Gastroesophageal sphincter (tissue), 4 donors: ENCODE measurements at regions not wholly inside any gene's neighbourhood (a gene's known extent, or its start where the extent isn't known, plus 50 kb on each side); places are given as distances from the start of the nearest gene placed in this dataset.

Source experiments
- ATAC-seq: fragments of 150-250 bp; one replicate; pipeline ENCODE4 v1.9.1; 2016; ENCODE audit warnings: mild to moderate bottlenecking, moderate library complexity
- H3K27ac ChIP-seq, 4 donors: fragments of 200-600 bp; sonication (generic) in 3 of 4; 1 replicate in 3 of 4; 2 replicates in 1 of 4; pipeline ENCODE4 v1.5.1; 2016 to 2019
- H3K27me3 ChIP-seq: fragments of 200-600 bp; sonication (generic); one replicate; pipeline ENCODE4 v1.5.1; 2019
- H3K36me3 ChIP-seq, 2 donors: fragments of 200-600 bp; sonication (generic); one replicate each; pipeline ENCODE4 v1.5.1; 2019; ENCODE audit warnings: control low read depth in 1 of 2
- H3K4me1 ChIP-seq, 3 donors: fragments of 200-600 bp; sonication (generic); 1 replicate in 2 of 3; 2 replicates in 1 of 3; pipeline ENCODE4 v1.5.1; 2016 to 2019; ENCODE audit warnings: control low read depth in 2 of 3
- H3K4me3 ChIP-seq, 2 donors: fragments of 200-600 bp; sonication (generic); one replicate each; pipeline ENCODE4 v1.5.1; 2019; ENCODE audit warnings: mild to moderate bottlenecking in 1 of 2, moderate library complexity in 1 of 2
- H3K9me3 ChIP-seq, 3 donors: fragments of 200-600 bp; sonication (generic); one replicate each; pipeline ENCODE4 v1.5.1; 2017 to 2019; ENCODE audit warnings: control low read depth in 2 of 3
- EP300 ChIP-seq: sonication (generic); formaldehyde crosslinking; IDR thresholded peaks from one replicate; pipeline ENCODE4 v1.6.1; 2017; ENCODE audit warnings: antibody characterized with exemption, mild to moderate bottlenecking
- POLR2A ChIP-seq, 2 donors: fragments of 450-650 bp; IDR thresholded peaks; one replicate each; pipeline ENCODE4 v1.6.1; 2017; ENCODE audit warnings: antibody characterized with exemption in 2 of 2, mild to moderate bottlenecking in 2 of 2, moderate library complexity in 1 of 2
- POLR2AphosphoS5 ChIP-seq: sonication (generic); formaldehyde crosslinking; IDR thresholded peaks from one replicate; pipeline ENCODE4 v1.6.1; 2017; ENCODE audit warnings: antibody characterized with exemption
- WGBS, 2 donors: methylation state at CpG; one replicate each; pipeline ENCODE4 v1.1.5; 2018; ENCODE audit warnings: low coverage in 1 of 2; 5-methylcytosine and 5-hydroxymethylcytosine counted together
- TF ChIP-seq, protein P1 (sequence below), 4 experiments: fragments of 200-600 bp in 2 of 4; fragments of 450-650 bp in 2 of 4; sonication (generic) in 1 of 4; IDR thresholded peaks; one replicate each; pipeline ENCODE4 v1.5.1; 2017 to 2019; ENCODE audit warnings: antibody characterized with exemption in 4 of 4, mild to moderate bottlenecking in 2 of 4, moderate library complexity in 2 of 4

DNA sequence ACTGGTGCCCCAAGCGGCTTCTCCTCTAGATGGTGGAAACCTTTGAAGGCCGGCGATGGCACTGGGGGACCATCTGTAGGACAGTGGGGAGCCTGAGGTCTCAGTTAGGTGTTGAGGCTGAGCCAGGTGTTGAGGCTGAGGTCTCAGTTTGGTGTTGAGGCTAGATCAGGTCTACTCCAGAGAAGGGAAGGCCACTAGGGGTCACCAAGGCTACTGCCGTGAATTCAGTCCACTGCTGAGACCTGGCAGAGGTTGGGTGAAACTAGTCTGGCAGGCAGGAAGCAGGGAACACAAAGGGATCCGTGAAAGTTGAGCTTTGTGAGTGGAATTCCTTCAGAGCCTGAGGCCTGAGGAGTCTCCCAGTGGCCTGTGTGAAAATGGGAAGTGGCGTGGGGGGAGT is 123.8 kb upstream of the FGF3 start:
- TF ChIP-seq POLR2A (IDR thresholded peaks at IDR 0.05) (no peak), EP300 (no peak), POLR2AphosphoS5 (no peak)
- TF ChIP-seq, protein P1, sequence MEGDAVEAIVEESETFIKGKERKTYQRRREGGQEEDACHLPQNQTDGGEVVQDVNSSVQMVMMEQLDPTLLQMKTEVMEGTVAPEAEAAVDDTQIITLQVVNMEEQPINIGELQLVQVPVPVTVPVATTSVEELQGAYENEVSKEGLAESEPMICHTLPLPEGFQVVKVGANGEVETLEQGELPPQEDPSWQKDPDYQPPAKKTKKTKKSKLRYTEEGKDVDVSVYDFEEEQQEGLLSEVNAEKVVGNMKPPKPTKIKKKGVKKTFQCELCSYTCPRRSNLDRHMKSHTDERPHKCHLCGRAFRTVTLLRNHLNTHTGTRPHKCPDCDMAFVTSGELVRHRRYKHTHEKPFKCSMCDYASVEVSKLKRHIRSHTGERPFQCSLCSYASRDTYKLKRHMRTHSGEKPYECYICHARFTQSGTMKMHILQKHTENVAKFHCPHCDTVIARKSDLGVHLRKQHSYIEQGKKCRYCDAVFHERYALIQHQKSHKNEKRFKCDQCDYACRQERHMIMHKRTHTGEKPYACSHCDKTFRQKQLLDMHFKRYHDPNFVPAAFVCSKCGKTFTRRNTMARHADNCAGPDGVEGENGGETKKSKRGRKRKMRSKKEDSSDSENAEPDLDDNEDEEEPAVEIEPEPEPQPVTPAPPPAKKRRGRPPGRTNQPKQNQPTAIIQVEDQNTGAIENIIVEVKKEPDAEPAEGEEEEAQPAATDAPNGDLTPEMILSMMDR (IDR thresholded peaks at IDR 0.05) = no peak
- Histone ChIP-seq H3K27me3 (peaks cover 45% of the 10 kb centered on the region), H3K9me3 (no peaks in the 10 kb centered on the region), H3K4me3 (no peak overlapping the region), H3K27ac (peak overlapping the region in 1 of 4 donors; percentile 18), H3K36me3 (no peaks in the 10 kb centered on the region), H3K4me1 (peaks cover 0 to 17% (median 0%) of the 10 kb centered on the region in 3 donors)
- 67% methylated on average over 3 of the region's 6 CpGs; no CpG with 5 or more reads in 1 of the 2 donors for WGBS, 2 donors
- no peak for ATAC-seq

DNA sequence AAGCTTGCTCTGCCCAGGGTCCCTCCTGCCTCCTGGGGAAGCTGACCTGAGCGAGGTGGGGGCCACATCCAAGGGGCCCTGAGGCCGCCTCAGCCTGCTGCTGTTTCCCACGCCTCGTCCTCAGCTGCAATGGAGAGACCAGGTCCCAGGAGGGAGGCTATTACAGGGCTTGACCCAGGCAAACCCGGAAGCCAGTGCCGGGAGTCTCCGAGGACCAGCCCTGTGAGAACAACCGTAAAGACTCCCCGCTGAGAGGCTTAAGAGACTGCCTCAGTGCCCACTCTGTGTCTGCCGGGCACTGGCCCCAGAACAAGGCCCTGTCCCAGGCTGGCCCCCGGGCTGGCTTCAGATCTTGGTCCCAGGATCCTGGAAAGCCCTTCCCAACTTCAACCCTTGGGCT is 124.3 kb upstream of the FGF3 start:
- peak overlapping the region in 2 of 4 donors; percentile 10 to 35 for H3K27ac ChIP-seq
- WGBS, 2 donors = no CpG with 5 or more reads among the region's 11 CpGs
- no peak for TF ChIP-seq EP300
- no peak for TF ChIP-seq POLR2AphosphoS5
- TF ChIP-seq, protein P1 (IDR thresholded peaks at IDR 0.05) = no peak
- no peak for TF ChIP-seq POLR2A (IDR thresholded peaks at IDR 0.05)
- H3K4me3 ChIP-seq = no peak overlapping the region
- peaks cover 49% of the 10 kb centered on the region for H3K27me3 ChIP-seq
- no peaks in the 10 kb centered on the region for H3K9me3 ChIP-seq
- ATAC-seq = no peak
- H3K36me3 ChIP-seq = no peaks in the 10 kb centered on the region
- H3K4me1 ChIP-seq = peaks cover 0 to 17% (median 0%) of the 10 kb centered on the region in 3 donors

DNA sequence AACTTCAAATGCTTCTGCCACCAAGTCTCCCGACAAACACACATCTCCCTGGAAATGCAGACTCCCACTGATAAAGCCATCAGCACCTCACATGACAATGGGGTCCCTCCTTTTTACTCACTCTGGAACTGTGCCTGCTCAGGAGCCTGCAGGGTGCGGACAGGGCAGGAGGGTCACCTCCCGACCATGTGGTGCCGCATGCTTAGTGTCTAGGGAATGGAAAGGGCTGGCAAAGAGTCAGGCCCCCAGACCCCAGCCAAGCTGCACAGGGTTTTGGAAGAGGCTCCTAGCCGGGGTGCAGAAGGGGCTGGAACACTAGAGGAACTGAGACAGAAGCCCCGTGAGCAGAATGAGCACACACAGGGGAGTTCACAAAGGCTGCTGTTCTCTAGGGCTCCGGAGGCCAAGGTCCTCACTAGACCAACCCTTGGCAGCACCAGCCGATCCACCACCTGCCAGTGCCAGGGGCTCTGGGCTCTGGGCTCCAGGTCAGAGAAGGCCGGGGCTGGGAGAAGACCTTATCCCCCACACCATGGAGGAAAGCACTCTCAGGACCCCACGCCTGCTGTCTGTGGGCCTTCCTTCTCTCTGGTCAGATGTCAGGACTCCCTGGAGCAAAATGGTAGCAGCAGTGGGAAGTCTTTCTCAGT is 125.1 kb upstream of the FGF3 start:
- no peak for ATAC-seq
- no peaks in the 10 kb centered on the region for H3K9me3 ChIP-seq
- TF ChIP-seq, protein P1 (IDR thresholded peaks at IDR 0.05) = no peak
- TF ChIP-seq EP300 = no peak
- TF ChIP-seq POLR2A (IDR thresholded peaks at IDR 0.05) = no peak
- no peak for TF ChIP-seq POLR2AphosphoS5
- no peaks in the 10 kb centered on the region for H3K36me3 ChIP-seq
- peaks cover 57% of the 10 kb centered on the region for H3K27me3 ChIP-seq
- WGBS, 2 donors = 60 to 79% methylated on average over 1 to 6 of the region's 10 CpGs
- no peak overlapping the region for H3K4me3 ChIP-seq
- peaks cover 0 to 12% (median 0%) of the 10 kb centered on the region in 3 donors for H3K4me1 ChIP-seq
- peak overlapping the region in 1 of 4 donors; percentile 10 for H3K27ac ChIP-seq

DNA sequence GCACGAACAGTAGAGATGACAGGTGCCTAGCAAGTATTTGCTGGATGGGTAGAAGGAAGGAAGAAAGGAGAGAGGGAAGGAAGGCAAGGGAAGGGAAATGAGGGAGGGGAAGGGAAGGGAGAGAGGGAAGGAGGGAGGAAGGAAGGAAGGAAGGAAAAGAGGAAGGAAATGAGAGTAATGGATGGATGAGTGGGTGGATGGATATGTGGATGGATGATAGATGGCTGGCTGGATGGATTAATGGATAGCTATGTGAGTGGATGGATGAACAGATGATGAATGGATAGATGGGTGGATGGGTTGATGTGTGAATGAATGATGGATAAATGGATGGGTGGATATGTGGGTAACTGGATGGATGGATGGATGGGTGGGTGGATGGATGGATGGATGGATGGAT is 125.9 kb upstream of the FGF3 start:
- Histone ChIP-seq H3K4me1 (peaks cover 0 to 4% (median 0%) of the 10 kb centered on the region in 3 donors), H3K27me3 (peaks cover 61% of the 10 kb centered on the region), H3K36me3 (no peaks in the 10 kb centered on the region), H3K4me3 (no peak overlapping the region), H3K9me3 (peaks cover 0 to 4% (median 0%) of the 10 kb centered on the region in 3 donors), H3K27ac (no peak overlapping the region)
- WGBS, 2 donors = 86% methylated on average over 1 of the region's 1 CpG; no CpG with 5 or more reads in 1 of the 2 donors
- no peak for ATAC-seq
- TF ChIP-seq, protein P1 (IDR thresholded peaks at IDR 0.05) = no peak
- no peak for TF ChIP-seq POLR2A (IDR thresholded peaks at IDR 0.05)
- no peak for TF ChIP-seq POLR2AphosphoS5
- no peak for TF ChIP-seq EP300
